ENCODE measurements at regions not wholly inside any gene's neighbourhood (a gene's known extent, or its start where the extent isn't known, plus 50 kb on each side); places are given as distances from the start of the nearest gene placed in this dataset.

GRCh38 chr4:45438047-45438446 lies 685.8 kb downstream of the GABRG1 start:
- TF ChIP-seq EZH2phosphoT487 (IDR thresholded peaks at IDR 0.05; ENCODE audit: insufficient read depth, low read depth) (no peak), EZH2 (IDR thresholded peaks at IDR 0.05; ENCODE audit: insufficient read depth, poor library complexity, severe bottlenecking) (no peak)
